ENCODE measurements at regions not wholly inside any gene's neighbourhood (a gene's known extent, or its start where the extent isn't known, plus 50 kb on each side); places are given as distances from the start of the nearest gene placed in this dataset.

- Histone ChIP-seq H3K36me3 (ENCODE audit: low read depth, missing control alignments) (no peaks in the 10 kb centered on the region), H3K4me1 (no peaks in the 10 kb centered on the region), H3K4me3 (no peak overlapping the region), H3K27ac (no peak overlapping the region), H3K9me3 (no peaks in the 10 kb centered on the region), H3K27me3 (no peaks in the 10 kb centered on the region)
- intact Hi-C loops (cut with DNase I; ENCODE audit: low total_unique reads), result no loop called here
- no peak for DNase-seq
- TF ChIP-seq POLR2A (IDR thresholded peaks at IDR 0.05), result no peak
- TF ChIP-seq CTCF (IDR thresholded peaks at IDR 0.05), result no peak
- 43 to 50% methylated on average over 9 to 15 of the region's 15 CpGs for WGBS, 2 donors
Observed at GRCh38 chr1:37240897-37241296, 206.6 kb upstream of the GRIK3 start.

GRCh38 chr1:37242501-37242900 lies 208.2 kb upstream of the GRIK3 start:
- no peak overlapping the region for H3K4me3 ChIP-seq
- DNase-seq, result no peak
- no peaks in the 10 kb centered on the region for H3K9me3 ChIP-seq
- TF ChIP-seq CTCF (IDR thresholded peaks at IDR 0.05) (no peak), POLR2A (IDR thresholded peaks at IDR 0.05) (no peak)
- H3K4me1 ChIP-seq, result no peaks in the 10 kb centered on the region
- 56 to 75% methylated on average over 5 of the region's 5 CpGs for WGBS, 2 donors
- no peaks in the 10 kb centered on the region for H3K27me3 ChIP-seq
- no peak overlapping the region for H3K27ac ChIP-seq
- intact Hi-C loops (cut with DNase I; ENCODE audit: low total_unique reads), result no loop called here
- no peaks in the 10 kb centered on the region for H3K36me3 ChIP-seq (ENCODE audit: low read depth, missing control alignments)

- H3K9me3 ChIP-seq, result no peaks in the 10 kb centered on the region
- no peak overlapping the region for H3K4me3 ChIP-seq
- no peak overlapping the region for H3K27ac ChIP-seq
- TF ChIP-seq CTCF (IDR thresholded peaks at IDR 0.05) (no peak), POLR2A (IDR thresholded peaks at IDR 0.05) (no peak)
- no peaks in the 10 kb centered on the region for H3K27me3 ChIP-seq
- DNase-seq, result no peak
- H3K4me1 ChIP-seq, result no peaks in the 10 kb centered on the region
- intact Hi-C loops (cut with DNase I; ENCODE audit: low total_unique reads), result no loop called here
- H3K36me3 ChIP-seq (ENCODE audit: low read depth, missing control alignments), result no peaks in the 10 kb centered on the region
- WGBS, 2 donors, result 65 to 77% methylated on average over 10 to 12 of the region's 12 CpGs
Observed at GRCh38 chr1:37243368-37244082, 209.2 kb upstream of the GRIK3 start.

- no peak for DNase-seq
- WGBS, 2 donors, result 77 to 87% methylated on average over 6 of the region's 6 CpGs
- Histone ChIP-seq H3K9me3 (no peaks in the 10 kb centered on the region), H3K27ac (no peak overlapping the region), H3K36me3 (ENCODE audit: low read depth, missing control alignments) (no peaks in the 10 kb centered on the region), H3K4me1 (no peaks in the 10 kb centered on the region), H3K4me3 (no peak overlapping the region), H3K27me3 (no peaks in the 10 kb centered on the region)
- no peak for TF ChIP-seq CTCF (IDR thresholded peaks at IDR 0.05)
- no peak for TF ChIP-seq POLR2A (IDR thresholded peaks at IDR 0.05)
- intact Hi-C loops (cut with DNase I; ENCODE audit: low total_unique reads), result no loop called here
Observed at GRCh38 chr1:37244083-37244480, 209.8 kb upstream of the GRIK3 start.

- TF ChIP-seq POLR2A (IDR thresholded peaks at IDR 0.05), result no peak
- no peak for TF ChIP-seq CTCF (IDR thresholded peaks at IDR 0.05)
- Histone ChIP-seq H3K9me3 (no peaks in the 10 kb centered on the region), H3K27ac (no peak overlapping the region), H3K4me3 (no peak overlapping the region), H3K27me3 (no peaks in the 10 kb centered on the region), H3K36me3 (ENCODE audit: low read depth, missing control alignments) (no peaks in the 10 kb centered on the region), H3K4me1 (no peaks in the 10 kb centered on the region)
- intact Hi-C loops (cut with DNase I; ENCODE audit: low total_unique reads), result no loop called here
- no peak for DNase-seq
- WGBS, 2 donors, result 86 to 97% methylated on average over 3 of the region's 3 CpGs
Observed at GRCh38 chr1:37244815-37245214, 210.5 kb upstream of the GRIK3 start.

Data from testis (tissue), 2 donors.